Effector CD4-positive, alpha-beta T cell (primary cell): ENCODE measurements at regions not wholly inside any gene's neighbourhood (a gene's known extent, or its start where the extent isn't known, plus 50 kb on each side); places are given as distances from the start of the nearest gene placed in this dataset.

ENCODE experiments used
- DNase-seq: peaks from one replicate; pipeline ENCODE4 v3.0.0-alpha.2; 2020

- no peak for DNase-seq
Measured at GRCh38 chr2:174667250-174667860, 69.8 kb upstream of the WIPF1 start.

GRCh38 chr2:174666845-174667244 is 69.2 kb upstream of the WIPF1 start:
- no peak for DNase-seq

DNA sequence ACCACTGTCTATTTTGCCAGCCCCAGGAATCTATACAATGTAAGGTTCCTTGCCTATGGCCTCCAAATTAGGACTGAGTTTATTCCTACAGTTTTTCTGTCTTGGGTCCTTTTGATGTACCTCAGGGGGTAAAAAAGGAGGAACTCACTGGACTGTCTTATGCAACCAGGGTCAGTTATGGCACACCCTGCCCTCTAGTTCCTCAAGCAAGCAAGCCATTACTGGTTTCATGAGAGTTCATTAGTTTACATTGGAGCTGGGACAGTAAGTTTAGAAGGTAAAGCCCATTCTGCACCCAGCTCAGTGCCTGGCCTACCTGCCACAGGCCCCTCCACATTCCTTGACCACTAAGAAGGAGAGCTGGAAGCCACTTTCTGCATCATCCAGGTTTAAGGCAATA is 68.7 kb upstream of the WIPF1 start:
- no peak for DNase-seq

DNA sequence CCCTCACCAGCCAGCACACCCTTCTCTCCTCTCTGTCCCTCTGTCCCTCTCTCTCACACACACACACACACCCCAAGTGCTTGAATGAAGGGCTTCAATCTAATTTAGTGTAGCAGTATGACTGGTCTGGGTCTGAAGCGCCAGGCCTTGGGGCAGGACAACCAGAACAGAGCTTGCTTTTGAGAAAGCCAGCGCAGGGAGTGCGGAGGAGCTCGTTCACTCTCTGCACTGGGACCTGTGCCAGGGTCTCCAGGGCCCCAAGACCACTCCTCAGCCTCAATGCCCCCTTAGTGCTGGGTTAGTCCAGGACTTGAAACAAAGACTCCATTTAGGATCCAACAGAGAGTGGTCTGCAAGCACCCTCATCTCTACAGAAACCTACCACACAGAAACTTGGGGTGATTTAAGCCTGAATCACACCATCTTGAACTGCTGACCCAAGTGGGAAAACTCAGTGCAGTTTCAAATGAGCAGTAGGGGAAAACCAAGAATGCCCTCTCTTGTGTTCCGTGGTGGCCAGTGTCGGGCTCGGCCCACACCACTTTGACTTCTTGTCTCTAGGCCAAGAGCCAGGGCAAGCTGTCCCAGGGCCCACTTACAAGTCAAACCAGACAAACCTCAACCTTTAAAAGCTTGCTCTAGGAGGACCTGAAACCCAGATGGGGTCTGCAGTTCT is 66.6 kb upstream of the WIPF1 start:
- DNase-seq: no peak

GRCh38 chr2:174663550-174663949 is 65.9 kb upstream of the WIPF1 start:
- DNase-seq: no peak

- DNase-seq: no peak
Measured at GRCh38 chr2:174662859-174663258, 65.3 kb upstream of the WIPF1 start.

- DNase-seq: no peak
Measured at GRCh38 chr2:174662459-174662858, 64.9 kb upstream of the WIPF1 start.

- DNase-seq: no peak
Measured at GRCh38 chr2:174660984-174661675, 63.5 kb upstream of the WIPF1 start.

GRCh38 chr2:174659069-174659900 is 61.7 kb upstream of the WIPF1 start:
- no peak for DNase-seq

DNA sequence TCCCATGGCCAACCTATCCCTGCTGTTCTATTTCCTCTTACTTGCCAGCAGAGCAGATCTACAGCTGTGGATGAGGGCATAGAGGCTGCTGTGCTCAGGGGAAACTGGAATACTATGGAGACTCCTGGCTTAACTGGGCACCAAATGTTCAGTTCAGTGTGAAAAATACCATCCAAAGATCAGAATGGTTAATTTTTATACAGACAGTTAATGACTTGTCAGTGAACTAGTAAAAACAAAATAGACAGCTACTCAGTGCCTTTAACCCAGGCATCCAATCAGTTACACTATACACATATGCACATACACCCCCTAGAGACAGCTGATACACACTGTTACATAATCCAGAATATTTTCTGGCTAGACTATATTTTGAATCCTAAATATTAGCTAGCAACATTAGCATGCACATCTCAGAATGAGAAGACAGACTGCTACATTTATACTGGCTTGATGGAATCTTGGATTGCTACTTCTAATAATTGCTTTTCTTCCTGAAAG is 59.1 kb upstream of the WIPF1 start:
- DNase-seq: no peak

DNA sequence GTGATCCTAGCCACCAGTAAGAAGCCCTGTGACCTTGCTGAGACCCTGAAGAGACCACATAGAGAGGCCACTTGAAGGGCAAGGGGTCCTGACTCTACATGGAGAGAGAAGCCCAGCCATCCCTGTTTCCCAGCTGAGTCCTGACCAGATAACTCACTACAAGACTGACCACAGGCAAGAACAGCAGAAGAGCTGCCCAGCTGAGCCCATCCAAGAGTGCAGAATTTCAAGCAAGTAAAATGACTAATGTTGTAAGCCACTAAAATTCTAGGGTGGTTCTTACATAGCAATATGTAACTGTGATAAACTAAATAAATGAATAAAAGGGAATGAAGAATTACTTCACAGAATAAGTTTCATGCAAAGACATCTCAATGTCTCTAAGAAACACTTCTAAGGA is 58.4 kb upstream of the WIPF1 start:
- DNase-seq: no peak

DNA sequence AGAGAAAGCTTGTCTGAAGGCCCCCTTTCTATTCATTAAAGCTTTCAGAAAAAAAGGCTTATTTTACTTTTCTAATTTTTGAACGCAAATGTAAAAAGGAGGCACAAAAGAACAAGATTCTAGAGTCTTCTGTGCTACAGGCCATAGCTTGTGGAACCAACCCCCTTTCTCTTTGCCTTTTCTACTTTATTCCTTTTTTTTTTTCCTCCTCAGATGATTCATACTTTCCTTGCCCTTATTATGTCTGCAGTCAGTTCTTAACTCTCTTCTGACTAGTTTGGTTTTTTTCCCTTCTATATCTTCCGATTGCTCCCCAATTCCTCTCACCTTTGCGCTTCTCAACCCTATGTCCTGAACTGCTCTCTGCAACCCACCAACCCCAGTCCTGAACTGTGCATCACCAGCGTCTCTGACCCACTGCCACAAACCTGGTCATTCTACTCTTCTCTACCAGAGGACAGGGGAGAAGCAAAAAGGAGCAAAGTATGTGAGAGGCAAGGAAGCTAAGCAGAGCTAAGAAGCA is 56.9 kb upstream of the WIPF1 start:
- DNase-seq: no peak

- no peak for DNase-seq
Measured at GRCh38 chr2:174648896-174649295, 51.3 kb upstream of the WIPF1 start.
